ENCODE measurements at regions not wholly inside any gene's neighbourhood (a gene's known extent, or its start where the extent isn't known, plus 50 kb on each side); places are given as distances from the start of the nearest gene placed in this dataset.

- TF ChIP-seq CTCF (IDR thresholded peaks at IDR 0.05; ENCODE audit: low read depth, low read length), result no peak
- no peak for TF ChIP-seq EZH2phosphoT487 (IDR thresholded peaks at IDR 0.05; ENCODE audit: low read depth)
These were observed 327.7 kb downstream of the CXCL12 start for GRCh38 chr10:44056967-44057805.
